ENCODE measurements at regions not wholly inside any gene's neighbourhood (a gene's known extent, or its start where the extent isn't known, plus 50 kb on each side); places are given as distances from the start of the nearest gene placed in this dataset.

- DNase-seq (ENCODE audit: low read depth in 2 of 3, low spot score in 2 of 3): no peak
Measured at GRCh38 chr2:176753205-176753604, 459.4 kb upstream of the HNRNPA3 start.

DNA sequence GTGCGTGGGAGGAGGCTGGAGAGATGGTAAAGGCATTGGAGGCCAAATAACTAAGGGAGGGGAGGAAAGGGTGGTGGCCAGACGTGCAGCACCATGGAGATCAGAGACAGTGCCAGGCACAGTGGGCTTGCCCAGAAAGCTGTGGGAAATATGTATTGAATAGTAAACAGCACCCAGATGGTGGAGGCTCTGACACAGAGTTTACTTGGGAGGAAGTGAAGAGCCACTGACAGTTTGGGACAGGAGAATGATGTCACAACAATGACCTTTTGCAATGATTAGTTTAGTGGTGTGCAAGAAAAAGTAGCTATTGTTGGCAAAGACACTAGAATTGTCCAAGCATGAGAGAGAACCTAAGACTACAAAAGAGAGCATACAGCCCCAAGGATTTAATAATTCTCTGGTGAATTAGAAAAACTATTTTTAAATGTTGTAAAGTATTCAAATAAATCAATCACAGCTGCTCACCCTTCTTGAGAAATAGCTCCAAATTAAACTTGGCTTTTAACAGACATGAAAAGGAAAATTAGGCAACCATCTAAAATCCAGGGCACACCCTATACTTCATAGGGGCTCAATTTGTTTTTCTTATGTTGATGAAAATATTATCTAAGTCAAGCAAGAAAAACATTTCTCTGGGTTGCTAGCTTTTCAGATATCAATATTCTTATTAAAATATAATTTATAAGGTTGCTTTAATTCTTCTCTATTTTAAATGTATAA lies 458.7 kb upstream of the HNRNPA3 start:
- DNase-seq (ENCODE audit: low read depth in 2 of 3, low spot score in 2 of 3): no peak

- no peak for DNase-seq (ENCODE audit: low read depth in 2 of 3, low spot score in 2 of 3)
Measured at GRCh38 chr2:176755537-176756135, 457.0 kb upstream of the HNRNPA3 start.

DNA sequence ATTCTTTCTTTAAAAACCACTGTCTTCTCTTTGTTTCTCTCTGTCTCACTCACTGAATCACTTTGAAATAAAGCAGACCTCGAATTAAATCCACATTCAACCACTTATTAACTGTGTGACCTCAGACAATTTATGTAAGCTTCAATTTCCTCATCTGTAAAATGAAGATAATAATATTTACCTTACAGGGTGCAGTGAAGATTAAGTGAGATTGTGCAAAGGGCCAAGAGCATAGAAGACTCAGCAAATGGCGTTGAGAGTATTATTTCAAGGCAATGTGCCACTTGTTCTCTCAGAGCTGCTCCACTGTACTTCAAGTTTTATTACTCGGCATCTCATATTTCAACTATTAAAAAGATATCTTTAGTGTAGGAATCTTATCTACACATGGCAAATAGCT lies 454.2 kb upstream of the HNRNPA3 start:
- DNase-seq (ENCODE audit: low read depth in 2 of 3, low spot score in 2 of 3): no peak

DNA sequence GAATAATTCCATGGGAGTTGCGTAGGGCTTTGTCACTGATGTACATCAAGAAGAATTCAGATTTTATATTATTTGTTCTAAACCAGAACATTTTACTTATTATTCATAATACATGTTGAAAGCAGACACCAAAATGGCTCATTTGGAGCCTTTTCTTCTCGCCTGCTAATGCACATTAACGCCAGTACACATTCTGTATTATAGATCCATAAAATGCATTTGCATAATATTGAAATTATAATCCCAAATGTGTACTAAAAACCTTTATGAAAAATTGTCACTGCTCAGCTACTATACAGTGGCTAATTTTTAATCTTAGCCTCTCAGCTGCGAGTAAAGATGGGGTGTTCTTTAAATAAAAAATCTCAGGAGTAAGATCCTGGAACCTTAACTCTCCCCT lies 452.2 kb upstream of the HNRNPA3 start:
- DNase-seq (ENCODE audit: low read depth in 2 of 3, low spot score in 2 of 3): no peak

- DNase-seq (ENCODE audit: low read depth in 2 of 3, low spot score in 2 of 3): no peak
Measured at GRCh38 chr2:176763130-176763529, 449.5 kb upstream of the HNRNPA3 start.

DNA sequence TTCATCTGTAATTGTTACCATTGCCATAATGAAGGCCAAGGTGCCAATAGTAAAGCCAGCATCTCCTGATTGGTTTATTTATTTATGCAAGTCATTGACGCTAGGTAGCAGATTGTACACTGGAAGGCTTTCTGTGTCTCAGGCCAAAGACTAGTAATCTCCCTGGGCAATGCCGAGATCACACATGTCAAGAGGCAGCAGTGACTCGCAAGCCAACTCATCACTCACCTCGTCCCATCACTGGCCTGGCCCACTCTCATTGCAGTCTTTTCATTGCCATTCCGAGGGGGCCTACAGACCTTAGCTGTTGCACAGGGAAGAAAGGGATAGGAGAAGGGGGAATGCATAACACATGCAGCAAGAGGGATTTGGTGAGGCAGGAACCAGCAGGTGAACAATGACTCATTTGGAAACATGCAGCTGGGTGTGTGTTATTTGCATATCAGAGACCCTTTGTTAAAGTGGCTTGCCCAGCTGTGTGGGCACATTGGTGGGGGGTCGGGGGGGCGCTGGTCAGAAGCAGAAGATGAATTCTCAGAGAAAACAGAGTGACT lies 448.7 kb upstream of the HNRNPA3 start:
- no peak for DNase-seq (ENCODE audit: low read depth in 2 of 3, low spot score in 2 of 3)

DNA sequence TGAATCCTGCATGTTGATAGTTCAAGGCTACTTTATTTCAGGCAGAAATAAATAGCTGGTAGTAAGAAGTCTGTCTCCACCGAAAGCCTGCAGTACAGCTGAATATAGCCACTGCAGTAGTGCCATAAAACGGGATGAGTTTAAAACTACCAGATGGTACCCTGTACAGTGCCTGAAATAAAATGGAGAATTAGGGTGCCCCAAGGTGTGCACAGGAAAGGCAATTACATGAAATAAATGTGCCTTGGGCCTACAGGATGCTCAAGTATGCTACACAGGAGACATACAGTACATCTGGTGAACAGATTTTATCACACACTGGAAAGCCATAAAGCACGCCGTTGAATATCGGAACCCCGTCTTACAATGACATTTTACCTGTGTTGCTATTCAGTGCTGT lies 447.7 kb upstream of the HNRNPA3 start:
- no peak for DNase-seq (ENCODE audit: low read depth in 2 of 3, low spot score in 2 of 3)

DNA sequence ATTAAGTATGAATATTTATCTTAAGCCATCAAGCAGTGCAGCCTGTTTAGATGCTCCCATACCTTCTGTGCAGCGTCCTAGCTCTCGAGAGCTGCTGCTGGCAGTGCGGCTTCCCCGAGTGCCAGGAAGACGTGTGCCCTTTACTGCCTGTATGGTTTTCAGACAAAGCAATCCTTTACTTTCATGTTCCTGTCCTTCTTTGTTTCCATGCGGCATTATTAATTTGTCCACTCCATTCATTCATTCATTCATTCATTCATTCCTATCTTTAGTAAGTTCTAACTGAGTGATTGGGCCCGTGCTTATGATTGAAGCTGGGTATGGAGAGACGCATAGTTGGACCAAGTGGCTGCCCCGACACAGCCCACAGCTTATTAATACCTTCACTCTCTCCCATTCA lies 446.6 kb upstream of the HNRNPA3 start:
- DNase-seq (ENCODE audit: low read depth in 2 of 3, low spot score in 2 of 3): no peak

DNA sequence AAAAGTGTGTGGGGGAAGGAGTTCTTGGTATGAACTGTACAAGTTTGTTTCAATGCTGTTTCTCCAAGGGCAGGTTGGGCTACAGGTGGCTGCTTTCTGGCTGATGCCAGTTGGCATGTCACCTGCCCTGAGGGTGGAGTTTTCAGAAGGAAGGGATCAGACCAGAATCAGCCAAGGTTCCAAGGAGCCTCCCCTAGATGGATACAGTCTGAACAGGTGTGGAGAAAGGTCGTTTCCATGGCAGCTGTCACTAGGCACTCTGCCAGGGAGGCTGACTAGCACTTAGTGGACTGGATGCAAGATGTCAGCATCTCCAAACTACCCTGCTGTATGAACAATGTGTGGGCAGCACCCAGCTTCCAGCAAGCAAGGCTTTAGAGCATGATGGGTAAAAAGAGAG lies 444.4 kb upstream of the HNRNPA3 start:
- DNase-seq (ENCODE audit: low read depth in 2 of 3, low spot score in 2 of 3): no peak

DNA sequence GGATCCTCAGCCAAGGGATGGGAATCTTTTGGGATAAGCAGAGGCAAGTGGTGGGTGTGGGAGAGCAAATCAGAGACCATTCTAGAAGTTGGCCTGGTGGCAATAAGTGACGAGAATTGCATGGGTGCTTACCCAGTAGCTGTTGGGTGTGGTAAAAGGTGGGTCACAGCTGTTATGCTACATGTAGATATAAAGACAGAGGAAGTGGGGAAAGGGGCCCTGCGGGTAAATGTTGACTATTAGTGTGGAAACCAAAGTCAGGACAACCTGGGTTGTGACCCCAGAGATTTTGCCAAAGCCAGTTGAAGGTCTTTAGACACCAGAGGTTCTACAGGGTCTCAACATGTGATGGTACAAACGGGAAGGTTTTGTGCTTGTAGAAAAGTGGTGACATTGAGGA lies 443.6 kb upstream of the HNRNPA3 start:
- no peak for DNase-seq (ENCODE audit: low read depth in 2 of 3, low spot score in 2 of 3)

GRCh38 chr2:176769499-176770370 lies 442.9 kb upstream of the HNRNPA3 start:
- no peak for DNase-seq (ENCODE audit: low read depth in 2 of 3, low spot score in 2 of 3)

- no peak for DNase-seq (ENCODE audit: low read depth in 2 of 3, low spot score in 2 of 3)
Measured at GRCh38 chr2:176772816-176773215, 439.8 kb upstream of the HNRNPA3 start.

DNA sequence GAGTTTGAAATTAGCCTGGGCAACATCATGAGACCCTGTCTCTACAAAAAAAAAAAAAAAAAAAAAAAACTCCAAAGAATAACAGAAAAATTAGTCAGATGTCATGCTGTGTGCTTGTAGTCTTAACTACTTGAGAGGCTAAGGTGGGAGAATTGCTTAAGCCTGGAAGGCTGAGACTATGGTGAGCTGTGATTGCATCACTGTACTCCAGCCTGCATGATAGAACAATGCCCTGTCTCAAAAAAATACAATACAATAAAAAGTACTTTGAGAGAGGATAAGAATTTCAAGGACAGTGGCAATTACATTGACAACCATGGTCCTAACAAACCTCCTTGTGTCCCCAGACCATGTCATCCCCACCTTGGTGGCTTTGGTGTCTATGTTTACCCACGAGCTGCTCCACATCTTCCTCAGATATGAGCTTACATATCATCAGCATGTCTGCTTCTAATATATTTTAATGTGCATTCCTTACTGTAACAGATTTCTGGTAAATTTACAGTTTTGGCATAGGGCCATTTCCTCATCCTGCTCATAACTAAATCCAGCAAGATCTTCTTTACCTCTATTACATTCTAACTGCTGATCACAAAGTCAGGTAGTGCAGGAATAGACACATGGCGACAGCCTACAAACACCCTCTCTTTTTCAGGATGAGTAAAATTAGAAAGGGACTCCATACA lies 437.7 kb upstream of the HNRNPA3 start:
- DNase-seq (ENCODE audit: low read depth in 2 of 3, low spot score in 2 of 3): no peak

GRCh38 chr2:176777262-176777661 lies 435.3 kb upstream of the HNRNPA3 start:
- no peak for DNase-seq (ENCODE audit: low read depth in 2 of 3, low spot score in 2 of 3)

DNA sequence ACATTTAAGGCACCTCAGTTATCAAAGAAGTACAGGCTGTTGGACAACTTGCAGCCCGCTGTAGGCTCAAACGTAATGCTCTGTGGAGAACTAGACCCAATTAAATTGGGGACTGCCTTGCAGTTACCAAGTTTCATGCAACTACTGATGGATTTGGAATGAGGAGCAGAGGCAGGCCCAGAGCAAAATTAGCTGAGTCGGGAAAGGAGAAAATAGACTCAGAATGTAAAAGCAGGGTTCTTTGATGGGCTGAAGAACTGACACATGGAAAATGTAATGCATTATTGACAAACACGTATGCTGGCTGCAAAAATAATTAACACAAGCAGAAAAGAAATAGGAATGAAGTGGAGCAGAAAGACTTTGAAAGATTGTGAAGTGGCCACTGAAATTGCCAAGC lies 432.7 kb upstream of the HNRNPA3 start:
- no peak for DNase-seq (ENCODE audit: low read depth in 2 of 3, low spot score in 2 of 3)

- no peak for DNase-seq (ENCODE audit: low read depth in 2 of 3, low spot score in 2 of 3)
Measured at GRCh38 chr2:176780348-176780747, 432.2 kb upstream of the HNRNPA3 start.

- DNase-seq (ENCODE audit: low read depth in 2 of 3, low spot score in 2 of 3): no peak
Measured at GRCh38 chr2:176781570-176782217, 430.9 kb upstream of the HNRNPA3 start.

DNA sequence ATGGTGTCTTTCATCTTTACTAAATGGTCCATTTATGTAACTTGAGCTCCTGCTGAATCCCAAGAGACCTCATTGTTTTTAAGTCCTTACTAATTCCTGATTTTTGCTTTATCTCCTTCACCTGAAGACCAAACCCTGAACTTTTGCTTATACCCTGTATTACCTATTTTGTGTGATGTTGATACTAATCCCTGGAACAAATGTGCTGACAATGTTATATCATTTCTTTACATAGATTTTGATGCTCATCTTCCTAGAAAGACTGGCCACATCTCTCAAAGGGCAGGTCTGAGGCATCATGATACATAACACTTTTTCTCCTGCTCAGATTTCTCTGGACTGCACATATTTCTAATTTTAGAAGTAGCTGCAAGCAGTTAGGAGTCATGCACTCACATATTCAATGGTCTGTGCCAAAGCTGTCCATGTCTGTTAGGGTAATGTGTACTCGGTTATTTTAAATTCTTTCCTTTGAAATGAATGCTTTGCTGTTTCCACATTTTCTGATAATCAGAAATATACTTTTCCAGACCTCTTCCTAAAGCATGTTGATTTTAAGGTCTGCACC lies 427.9 kb upstream of the HNRNPA3 start:
- no peak for DNase-seq (ENCODE audit: low read depth in 2 of 3, low spot score in 2 of 3)

- no peak for DNase-seq (ENCODE audit: low read depth in 2 of 3, low spot score in 2 of 3)
Measured at GRCh38 chr2:176789751-176790150, 422.8 kb upstream of the HNRNPA3 start.
